ENCODE measurements at regions not wholly inside any gene's neighbourhood (a gene's known extent, or its start where the extent isn't known, plus 50 kb on each side); places are given as distances from the start of the nearest gene placed in this dataset.

GRCh38 chr1:56065729-56066128 lies 513.6 kb downstream of the PLPP3 start:
- Histone ChIP-seq H3K9me2 (replicated peaks; ENCODE audit: low read depth, low read length) (no peaks in the 10 kb centered on the region), H4K20me1 (ENCODE audit: insufficient read depth, low read length, poor library complexity, severe bottlenecking) (no peaks in the 10 kb centered on the region), H3K27me3 (ENCODE audit: insufficient read depth, low read length, poor library complexity, severe bottlenecking) (no peaks in the 10 kb centered on the region), H3K9ac (ENCODE audit: low read depth, low read length, poor library complexity, severe bottlenecking) (no peak overlapping the region), H3K4me1 (ENCODE audit: insufficient read depth, low read length, poor library complexity, severe bottlenecking) (no peaks in the 10 kb centered on the region), H3F3A (ENCODE audit: low read depth) (no peaks in the 10 kb centered on the region), H3K79me2 (ENCODE audit: insufficient read depth, low read length) (no peaks in the 10 kb centered on the region), H3K4me2 (ENCODE audit: low read depth, low read length, poor library complexity, severe bottlenecking) (no peak overlapping the region), H2AFZ (ENCODE audit: low read length) (no peak overlapping the region), H3K4me3 (ENCODE audit: low read length, poor library complexity, severe bottlenecking) (no peak overlapping the region), H3K36me3 (ENCODE audit: insufficient read depth, low read length) (no peaks in the 10 kb centered on the region), H3K9me3 (ENCODE audit: insufficient read depth, low read depth, low read length) (no peaks in the 10 kb centered on the region)
- TF ChIP-seq EZH2phosphoT487 (IDR thresholded peaks at IDR 0.05; ENCODE audit: borderline replicate concordance) (no peak), CTCF (conservative IDR thresholded peaks at IDR 0.05; ENCODE audit: low read length) (no peak)

- H4K20me1 ChIP-seq (ENCODE audit: insufficient read depth, low read length, poor library complexity, severe bottlenecking) = no peaks in the 10 kb centered on the region
- no peaks in the 10 kb centered on the region for H3K4me1 ChIP-seq (ENCODE audit: insufficient read depth, low read length, poor library complexity, severe bottlenecking)
- H3K4me2 ChIP-seq (ENCODE audit: low read depth, low read length, poor library complexity, severe bottlenecking) = no peak overlapping the region
- H3K4me3 ChIP-seq (ENCODE audit: low read length, poor library complexity, severe bottlenecking) = no peak overlapping the region
- no peaks in the 10 kb centered on the region for H3K9me2 ChIP-seq (replicated peaks; ENCODE audit: low read depth, low read length)
- no peaks in the 10 kb centered on the region for H3F3A ChIP-seq (ENCODE audit: low read depth)
- H3K79me2 ChIP-seq (ENCODE audit: insufficient read depth, low read length) = no peaks in the 10 kb centered on the region
- no peaks in the 10 kb centered on the region for H3K27me3 ChIP-seq (ENCODE audit: insufficient read depth, low read length, poor library complexity, severe bottlenecking)
- H3K9me3 ChIP-seq (ENCODE audit: insufficient read depth, low read depth, low read length) = no peaks in the 10 kb centered on the region
- H3K36me3 ChIP-seq (ENCODE audit: insufficient read depth, low read length) = no peaks in the 10 kb centered on the region
- H2AFZ ChIP-seq (ENCODE audit: low read length) = no peak overlapping the region
- no peak overlapping the region for H3K9ac ChIP-seq (ENCODE audit: low read depth, low read length, poor library complexity, severe bottlenecking)
- no peak for TF ChIP-seq CTCF (conservative IDR thresholded peaks at IDR 0.05; ENCODE audit: low read length)
- no peak for TF ChIP-seq EZH2phosphoT487 (IDR thresholded peaks at IDR 0.05; ENCODE audit: borderline replicate concordance)
These were observed 514.7 kb downstream of the PLPP3 start for GRCh38 chr1:56064705-56065104.

GRCh38 chr1:56063461-56063860 lies 515.9 kb downstream of the PLPP3 start:
- H3K4me1 ChIP-seq (ENCODE audit: insufficient read depth, low read length, poor library complexity, severe bottlenecking) = no peaks in the 10 kb centered on the region
- no peaks in the 10 kb centered on the region for H3K79me2 ChIP-seq (ENCODE audit: insufficient read depth, low read length)
- H3K9me2 ChIP-seq (replicated peaks; ENCODE audit: low read depth, low read length) = no peaks in the 10 kb centered on the region
- no peak overlapping the region for H3K4me2 ChIP-seq (ENCODE audit: low read depth, low read length, poor library complexity, severe bottlenecking)
- no peaks in the 10 kb centered on the region for H3F3A ChIP-seq (ENCODE audit: low read depth)
- TF ChIP-seq CTCF (conservative IDR thresholded peaks at IDR 0.05; ENCODE audit: low read length) (no peak), EZH2phosphoT487 (IDR thresholded peaks at IDR 0.05; ENCODE audit: borderline replicate concordance) (no peak)
- H3K36me3 ChIP-seq (ENCODE audit: insufficient read depth, low read length) = no peaks in the 10 kb centered on the region
- H2AFZ ChIP-seq (ENCODE audit: low read length) = no peak overlapping the region
- no peak overlapping the region for H3K9ac ChIP-seq (ENCODE audit: low read depth, low read length, poor library complexity, severe bottlenecking)
- H3K27me3 ChIP-seq (ENCODE audit: insufficient read depth, low read length, poor library complexity, severe bottlenecking) = no peaks in the 10 kb centered on the region
- H3K9me3 ChIP-seq (ENCODE audit: insufficient read depth, low read depth, low read length) = no peaks in the 10 kb centered on the region
- no peaks in the 10 kb centered on the region for H4K20me1 ChIP-seq (ENCODE audit: insufficient read depth, low read length, poor library complexity, severe bottlenecking)
- H3K4me3 ChIP-seq (ENCODE audit: low read length, poor library complexity, severe bottlenecking) = no peak overlapping the region

Measured in Loucy (cell line).